DOHH2 (cell line): ENCODE measurements at regions not wholly inside any gene's neighbourhood (a gene's known extent, or its start where the extent isn't known, plus 50 kb on each side); places are given as distances from the start of the nearest gene placed in this dataset.

Experiments
- H3F3A ChIP-seq: fragments of 200-600 bp; sonication (generic), shearing (Covaris generic); 2 replicates; pipeline ENCODE4 v1.6.0; 2016; ENCODE audit warnings: antibody characterized with exemption, mild to moderate bottlenecking; ENCODE audit not compliant: control insufficient read depth, insufficient read depth
- H3K27ac ChIP-seq: fragments of 200-600 bp; sonication (generic); 2 replicates; pipeline ENCODE4 v1.5.1; 2014; ENCODE audit warnings: low read depth, mild to moderate bottlenecking, low read length, moderate library complexity
- H3K27me3 ChIP-seq: fragments of 200-600 bp; sonication (generic); 2 replicates; pipeline ENCODE4 v1.6.1; 2014; ENCODE audit warnings: mild to moderate bottlenecking, low read length, mixed read lengths; ENCODE audit not compliant: control insufficient read depth
- H3K36me3 ChIP-seq: fragments of 200-600 bp; sonication (generic); 2 replicates; pipeline ENCODE4 v1.6.1; 2014; ENCODE audit warnings: mild to moderate bottlenecking, low read length, moderate library complexity, mixed read lengths; ENCODE audit not compliant: control insufficient read depth
- H3K4me1 ChIP-seq: fragments of 200-600 bp; sonication (generic); 2 replicates; pipeline ENCODE4 v1.6.1; 2014; ENCODE audit warnings: mild to moderate bottlenecking, low read length, mixed read lengths; ENCODE audit not compliant: control insufficient read depth
- H3K4me2 ChIP-seq: fragments of 200-600 bp; sonication (generic); 2 replicates; pipeline ENCODE4 v1.6.0; 2014; ENCODE audit warnings: mild to moderate bottlenecking, low read length, moderate library complexity
- H3K4me3 ChIP-seq: fragments of 200-600 bp; sonication (generic); 2 replicates; pipeline ENCODE4 v1.5.1; 2014; ENCODE audit warnings: mild to moderate bottlenecking, low read length, mixed read lengths
- H3K79me2 ChIP-seq: fragments of 200-600 bp; sonication (generic); 2 replicates; pipeline ENCODE4 v1.6.1; 2014; ENCODE audit warnings: mild to moderate bottlenecking, low read length, mixed read lengths; ENCODE audit not compliant: control insufficient read depth
- H3K9me2 ChIP-seq: fragments of 200-600 bp; sonication (generic); replicated peaks from 2 replicates; pipeline ENCODE4 v1.6.1; 2014; ENCODE audit warnings: mild to moderate bottlenecking, low read length, mixed read lengths; ENCODE audit not compliant: control insufficient read depth
- H3K9me3 ChIP-seq: fragments of 200-600 bp; sonication (generic); 2 replicates; pipeline ENCODE4 v1.6.1; 2014; ENCODE audit warnings: antibody characterized with exemption, low read length, mixed read lengths; ENCODE audit not compliant: control insufficient read depth, insufficient read depth
- H4K20me1 ChIP-seq: fragments of 200-600 bp; sonication (generic); 2 replicates; pipeline ENCODE4 v1.6.0; 2014; ENCODE audit warnings: low read depth, mild to moderate bottlenecking, antibody characterized with exemption, low read length, moderate library complexity; ENCODE audit not compliant: control insufficient read depth, insufficient read depth
- EZH2phosphoT487 ChIP-seq: fragments of 200-600 bp; sonication (generic); IDR thresholded peaks from 2 replicates; pipeline ENCODE4 v1.6.1; 2017; ENCODE audit warnings: borderline replicate concordance, mild to moderate bottlenecking, antibody characterized with exemption, low read length, moderate library complexity, mixed read lengths
- TF ChIP-seq, protein P1 (sequence below): fragments of 200-600 bp; sonication (generic); IDR thresholded peaks from one replicate; pipeline ENCODE4 v1.5.1; 2014; ENCODE audit warnings: antibody characterized with exemption, mild to moderate bottlenecking, low read depth, low read length; ENCODE audit not compliant: poor library complexity, severe bottlenecking

- Histone ChIP-seq H3K27ac (no peak overlapping the region), H3F3A (no peaks in the 10 kb centered on the region), H3K4me3 (no peak overlapping the region), H4K20me1 (no peaks in the 10 kb centered on the region), H3K36me3 (no peaks in the 10 kb centered on the region), H3K79me2 (no peaks in the 10 kb centered on the region), H3K9me2 (no peaks in the 10 kb centered on the region), H3K9me3 (no peaks in the 10 kb centered on the region), H3K4me1 (no peaks in the 10 kb centered on the region), H3K4me2 (no peak overlapping the region), H3K27me3 (no peaks in the 10 kb centered on the region)
- TF ChIP-seq, protein P1, sequence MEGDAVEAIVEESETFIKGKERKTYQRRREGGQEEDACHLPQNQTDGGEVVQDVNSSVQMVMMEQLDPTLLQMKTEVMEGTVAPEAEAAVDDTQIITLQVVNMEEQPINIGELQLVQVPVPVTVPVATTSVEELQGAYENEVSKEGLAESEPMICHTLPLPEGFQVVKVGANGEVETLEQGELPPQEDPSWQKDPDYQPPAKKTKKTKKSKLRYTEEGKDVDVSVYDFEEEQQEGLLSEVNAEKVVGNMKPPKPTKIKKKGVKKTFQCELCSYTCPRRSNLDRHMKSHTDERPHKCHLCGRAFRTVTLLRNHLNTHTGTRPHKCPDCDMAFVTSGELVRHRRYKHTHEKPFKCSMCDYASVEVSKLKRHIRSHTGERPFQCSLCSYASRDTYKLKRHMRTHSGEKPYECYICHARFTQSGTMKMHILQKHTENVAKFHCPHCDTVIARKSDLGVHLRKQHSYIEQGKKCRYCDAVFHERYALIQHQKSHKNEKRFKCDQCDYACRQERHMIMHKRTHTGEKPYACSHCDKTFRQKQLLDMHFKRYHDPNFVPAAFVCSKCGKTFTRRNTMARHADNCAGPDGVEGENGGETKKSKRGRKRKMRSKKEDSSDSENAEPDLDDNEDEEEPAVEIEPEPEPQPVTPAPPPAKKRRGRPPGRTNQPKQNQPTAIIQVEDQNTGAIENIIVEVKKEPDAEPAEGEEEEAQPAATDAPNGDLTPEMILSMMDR: no peak
- TF ChIP-seq EZH2phosphoT487: no peak
Observed at GRCh38 chrX:139304471-139304870, 226.1 kb upstream of the F9 start.

GRCh38 chrX:139299309-139299708 lies 231.2 kb upstream of the F9 start:
- Histone ChIP-seq H3K4me3 (no peak overlapping the region), H3K27me3 (no peaks in the 10 kb centered on the region), H3K27ac (no peak overlapping the region), H4K20me1 (no peaks in the 10 kb centered on the region), H3K79me2 (no peaks in the 10 kb centered on the region), H3K4me1 (no peaks in the 10 kb centered on the region), H3F3A (no peaks in the 10 kb centered on the region), H3K9me3 (no peaks in the 10 kb centered on the region), H3K4me2 (no peak overlapping the region), H3K36me3 (no peaks in the 10 kb centered on the region), H3K9me2 (no peaks in the 10 kb centered on the region)
- TF ChIP-seq, protein P1: no peak
- TF ChIP-seq EZH2phosphoT487: no peak

DNA sequence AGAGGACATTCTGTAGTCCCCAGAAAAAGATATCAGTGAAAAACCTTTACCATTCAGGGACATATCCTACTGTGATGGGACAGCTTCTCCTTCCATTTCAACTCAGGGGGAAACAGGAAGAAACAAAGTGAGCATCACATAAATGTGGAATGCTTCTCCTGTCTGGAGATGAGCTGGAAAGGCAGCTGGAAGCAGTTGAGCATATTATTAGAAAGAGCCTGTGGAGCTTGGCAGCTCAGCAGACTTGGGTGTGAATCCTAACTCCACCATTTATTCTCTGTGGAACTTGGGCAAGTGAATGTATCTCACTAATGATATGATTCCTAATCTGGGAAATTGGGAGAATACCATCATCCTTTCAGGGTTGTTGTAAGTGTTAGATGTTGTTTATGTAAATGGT lies 232.1 kb upstream of the F9 start:
- Histone ChIP-seq H3K4me2 (no peak overlapping the region), H3K4me1 (no peaks in the 10 kb centered on the region), H3K27me3 (no peaks in the 10 kb centered on the region), H3K9me2 (no peaks in the 10 kb centered on the region), H4K20me1 (no peaks in the 10 kb centered on the region), H3K27ac (no peak overlapping the region), H3K79me2 (no peaks in the 10 kb centered on the region), H3F3A (no peaks in the 10 kb centered on the region), H3K4me3 (no peak overlapping the region), H3K9me3 (no peaks in the 10 kb centered on the region), H3K36me3 (no peaks in the 10 kb centered on the region)
- no peak for TF ChIP-seq EZH2phosphoT487
- TF ChIP-seq, protein P1: no peak

GRCh38 chrX:139297638-139298037 lies 232.9 kb upstream of the F9 start:
- no peaks in the 10 kb centered on the region for H3K9me3 ChIP-seq
- no peak overlapping the region for H3K4me3 ChIP-seq
- H3K27me3 ChIP-seq: no peaks in the 10 kb centered on the region
- TF ChIP-seq, protein P1: no peak
- TF ChIP-seq EZH2phosphoT487: no peak
- no peak overlapping the region for H3K27ac ChIP-seq
- no peaks in the 10 kb centered on the region for H3K4me1 ChIP-seq
- no peaks in the 10 kb centered on the region for H3F3A ChIP-seq
- no peaks in the 10 kb centered on the region for H4K20me1 ChIP-seq
- H3K9me2 ChIP-seq: no peaks in the 10 kb centered on the region
- H3K36me3 ChIP-seq: no peaks in the 10 kb centered on the region
- no peak overlapping the region for H3K4me2 ChIP-seq
- no peaks in the 10 kb centered on the region for H3K79me2 ChIP-seq
